Stimulated activated CD4-positive, alpha-beta T cell treated with anti-CD3 and anti-CD28 coated beads, Interleukin-4, amount 100 ng/mL, for 4 hours (primary cell): ENCODE measurements at regions not wholly inside any gene's neighbourhood (a gene's known extent, or its start where the extent isn't known, plus 50 kb on each side); places are given as distances from the start of the nearest gene placed in this dataset.

Source experiments
- DNase-seq, 2 experiments: peaks; one replicate each; pipeline ENCODE4 v3.0.0-alpha.2; 2020

DNA sequence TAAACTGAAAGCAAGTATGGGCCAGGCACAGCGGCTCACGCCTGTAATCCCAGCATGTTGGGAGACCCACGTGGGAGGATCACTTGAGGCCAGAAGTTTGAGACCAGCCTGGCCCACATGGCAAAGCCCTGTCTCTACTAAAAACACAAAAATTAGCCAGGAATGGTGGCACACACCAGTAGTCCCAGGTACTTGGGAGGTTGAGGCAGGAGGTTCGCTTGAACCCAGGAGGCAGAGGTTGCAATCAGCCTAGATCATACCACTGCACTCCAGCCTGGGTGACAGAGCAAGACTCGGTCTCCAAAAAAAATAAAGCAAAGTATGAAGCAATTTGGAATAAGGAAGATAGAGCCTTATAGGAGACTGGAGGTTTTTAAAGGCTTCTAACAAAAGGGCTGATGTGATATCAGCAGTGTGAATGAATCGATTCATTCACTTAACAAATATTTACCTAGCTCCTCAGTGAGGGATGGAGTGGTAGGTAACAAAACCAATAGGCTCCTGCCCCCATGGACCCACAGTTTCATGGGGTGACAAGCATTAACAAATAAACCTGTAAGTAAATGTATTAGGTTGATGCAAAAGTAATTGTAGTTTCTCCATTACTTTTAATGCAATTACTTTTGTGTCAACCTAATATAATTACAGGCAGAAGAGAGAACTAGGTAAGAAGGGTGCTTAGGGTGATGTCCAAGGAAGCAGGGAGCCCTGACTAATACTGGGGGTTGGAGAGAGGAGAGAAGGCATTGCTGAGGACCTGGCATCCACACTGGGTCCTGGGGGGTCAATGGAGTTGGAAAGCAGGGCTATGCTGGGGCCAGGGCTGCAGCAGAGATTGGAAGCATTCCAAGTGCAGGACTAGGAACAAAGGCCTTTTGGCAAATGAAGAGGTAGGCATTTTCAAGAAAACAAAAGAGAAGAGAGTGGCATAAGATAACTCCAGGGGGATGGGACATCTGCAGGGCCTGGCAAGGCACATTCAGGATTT lies 195.4 kb upstream of the ARL4C start:
- DNase-seq: no peak

DNA sequence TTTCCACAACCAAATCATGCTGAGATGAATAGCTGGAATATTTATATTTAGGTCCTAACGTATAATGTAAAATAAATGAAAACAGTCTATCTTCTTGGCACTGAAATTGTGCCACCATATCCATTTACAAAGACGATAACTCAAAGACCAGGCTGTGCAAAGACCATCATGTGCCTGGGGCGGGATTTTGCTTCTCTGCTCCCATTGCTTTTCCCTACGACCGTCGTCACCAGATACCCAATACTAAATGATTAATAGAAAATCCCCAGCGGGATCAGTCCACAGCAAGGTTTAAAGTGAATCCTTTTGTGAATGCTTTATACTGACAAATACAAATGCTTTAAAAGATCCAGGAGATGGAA lies 194.3 kb upstream of the ARL4C start:
- no peak for DNase-seq

DNA sequence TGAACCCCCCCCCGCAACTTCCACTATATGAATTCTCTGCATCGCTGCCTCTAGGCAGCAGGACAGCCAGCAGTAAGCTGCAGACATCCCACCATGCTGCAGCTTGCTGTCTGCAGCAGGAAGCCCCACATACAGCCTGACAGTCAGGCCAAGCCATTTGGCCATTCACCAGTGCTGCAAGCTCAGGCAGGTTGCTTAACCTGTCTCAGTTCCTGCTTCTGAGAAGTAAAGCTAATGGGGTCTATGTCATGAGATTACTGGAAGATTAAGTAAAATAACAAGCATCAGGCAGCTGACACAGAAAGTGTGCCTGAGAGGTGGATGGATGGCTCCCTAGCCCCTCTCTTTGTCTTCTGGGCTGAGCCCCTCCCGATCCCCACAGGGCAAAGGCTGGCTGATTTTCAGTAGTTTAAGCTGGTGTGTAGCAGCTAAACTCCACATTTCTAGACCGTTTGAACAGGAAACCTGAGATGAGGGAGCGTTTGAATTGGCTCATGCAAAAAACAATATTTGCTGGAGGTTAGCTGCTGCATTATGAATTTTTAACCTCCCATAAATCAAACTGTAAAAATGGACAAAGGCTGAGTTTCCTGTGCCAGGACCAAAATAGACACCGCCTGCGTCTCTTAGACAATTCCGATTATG lies 193.8 kb upstream of the ARL4C start:
- DNase-seq: no peak

DNA sequence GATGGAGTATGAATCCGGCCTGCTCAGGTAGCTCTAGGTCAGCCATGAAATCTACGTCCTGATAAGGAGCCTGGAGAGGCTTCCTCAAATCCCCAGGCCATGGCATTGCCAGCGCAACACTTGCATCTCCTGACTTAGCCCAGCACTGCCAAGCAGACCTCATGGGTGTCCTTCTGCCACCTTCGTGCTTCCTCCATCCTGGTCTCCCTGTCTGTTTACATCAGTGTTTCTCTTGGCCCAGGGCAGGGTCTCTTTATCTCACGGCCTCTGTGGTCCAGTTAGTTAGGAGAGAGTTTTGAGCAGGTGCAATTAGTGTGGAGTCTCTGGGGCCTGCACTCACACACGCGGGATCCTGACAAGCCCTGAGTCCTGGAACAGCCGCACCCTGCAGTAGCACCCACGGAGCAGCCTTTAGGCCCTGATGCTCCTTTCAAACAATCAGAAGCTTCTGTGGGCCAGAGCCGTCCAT lies 193.1 kb upstream of the ARL4C start:
- DNase-seq: no peak

DNA sequence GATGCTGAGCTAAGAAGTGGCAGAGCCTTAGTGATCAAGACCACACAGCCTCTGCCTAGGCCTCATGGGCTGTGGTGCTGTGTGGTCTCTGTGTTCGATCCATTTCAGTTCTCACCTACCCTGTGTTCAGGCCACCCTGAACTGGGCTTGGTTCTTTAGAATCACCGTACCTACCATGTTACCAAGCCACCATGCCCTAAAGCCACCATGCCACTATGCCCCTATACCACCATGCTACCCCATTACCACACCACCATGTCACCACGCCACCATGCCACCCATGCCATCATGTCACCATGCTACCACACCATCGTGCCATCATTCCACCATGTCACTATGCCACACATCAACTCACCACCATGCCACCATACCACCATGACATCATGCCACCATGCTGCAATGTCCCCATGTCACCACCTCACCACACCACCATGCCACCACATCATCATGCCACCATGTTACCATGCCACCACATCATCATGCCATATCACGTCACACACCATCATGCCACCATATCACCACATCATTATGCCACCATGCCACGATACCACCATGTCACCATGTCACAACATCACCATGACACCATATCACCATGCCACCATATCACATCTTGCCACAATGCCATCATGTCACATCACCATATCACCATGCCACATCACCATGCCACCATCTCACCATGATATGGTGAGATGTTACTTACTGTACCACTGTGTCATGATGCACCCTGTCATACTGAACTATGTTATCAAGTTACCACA lies 191.0 kb upstream of the ARL4C start:
- no peak for DNase-seq

DNA sequence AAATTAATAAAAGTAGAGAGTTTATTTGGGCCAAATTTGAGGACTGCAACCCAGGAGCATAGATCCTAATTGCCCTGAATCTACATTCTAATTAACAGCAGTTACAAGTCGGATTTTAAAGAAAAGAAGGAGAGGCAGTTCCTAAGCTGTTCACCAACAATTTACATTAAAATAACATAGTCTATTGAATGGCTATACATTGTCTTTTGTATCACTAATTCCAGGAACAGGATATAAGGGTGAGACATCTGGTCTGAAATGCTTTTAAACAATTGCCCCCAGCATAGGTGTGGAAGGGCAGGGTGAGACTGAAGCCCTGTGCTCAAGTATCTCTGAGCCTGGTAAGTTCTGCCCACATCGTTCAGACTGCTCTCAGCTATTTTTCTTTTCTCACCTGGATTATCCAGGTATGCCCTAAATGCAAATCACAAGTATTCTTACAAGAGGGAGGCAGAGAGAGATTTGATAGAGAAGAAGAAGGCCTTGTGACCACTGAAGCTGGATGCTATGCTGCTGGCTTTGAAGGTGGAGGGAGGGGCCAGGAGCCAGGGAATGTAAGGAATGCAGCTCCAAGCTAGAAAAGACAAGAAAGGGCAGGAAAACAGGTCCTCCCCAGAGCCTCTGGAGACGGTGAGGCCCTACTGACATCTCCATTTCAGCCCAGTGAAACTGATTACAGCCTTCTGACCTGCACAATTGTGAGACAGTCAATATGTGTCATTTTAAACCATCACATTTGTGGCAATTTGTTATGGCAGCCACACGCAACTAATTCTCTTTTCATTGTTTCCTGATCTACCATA lies 189.4 kb upstream of the ARL4C start:
- no peak for DNase-seq

DNA sequence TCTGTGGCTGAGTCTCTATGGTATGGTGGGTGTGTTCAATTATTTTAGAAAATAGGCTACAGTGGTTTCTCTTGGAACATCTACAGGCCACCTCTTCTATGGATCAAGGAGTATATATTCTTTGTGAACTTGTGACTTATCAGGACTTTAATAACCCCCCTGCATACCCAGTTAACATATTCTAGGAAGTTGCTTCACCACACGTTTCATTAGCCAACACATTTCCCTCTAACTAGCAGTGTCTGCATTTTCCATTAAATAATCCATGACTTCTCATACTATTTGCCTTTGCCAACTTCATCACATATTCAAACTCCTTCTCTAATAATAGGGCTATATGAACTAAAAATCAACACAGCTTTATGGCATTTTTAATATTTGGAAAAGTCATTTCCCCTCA lies 187.6 kb upstream of the ARL4C start:
- DNase-seq: no peak

DNA sequence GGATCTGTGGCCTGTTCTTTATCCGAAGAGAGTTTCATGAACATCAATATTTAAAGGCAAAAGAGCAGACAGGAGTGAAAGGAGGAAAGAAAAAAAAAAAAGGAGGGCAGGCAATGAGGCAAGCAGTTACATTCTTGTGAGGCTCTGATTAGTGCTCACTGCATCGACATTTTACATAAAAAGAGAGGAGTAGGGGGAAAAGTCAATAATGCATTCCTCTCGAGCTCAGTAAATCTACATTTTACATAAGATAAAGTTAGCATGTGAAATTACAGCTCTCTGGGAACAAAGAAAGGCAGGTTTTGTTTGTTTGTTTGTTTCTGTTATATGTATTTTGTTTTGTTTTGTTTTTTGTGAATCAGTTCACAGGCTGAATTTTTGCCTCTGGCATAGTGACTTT lies 187.1 kb upstream of the ARL4C start:
- no peak for DNase-seq

DNA sequence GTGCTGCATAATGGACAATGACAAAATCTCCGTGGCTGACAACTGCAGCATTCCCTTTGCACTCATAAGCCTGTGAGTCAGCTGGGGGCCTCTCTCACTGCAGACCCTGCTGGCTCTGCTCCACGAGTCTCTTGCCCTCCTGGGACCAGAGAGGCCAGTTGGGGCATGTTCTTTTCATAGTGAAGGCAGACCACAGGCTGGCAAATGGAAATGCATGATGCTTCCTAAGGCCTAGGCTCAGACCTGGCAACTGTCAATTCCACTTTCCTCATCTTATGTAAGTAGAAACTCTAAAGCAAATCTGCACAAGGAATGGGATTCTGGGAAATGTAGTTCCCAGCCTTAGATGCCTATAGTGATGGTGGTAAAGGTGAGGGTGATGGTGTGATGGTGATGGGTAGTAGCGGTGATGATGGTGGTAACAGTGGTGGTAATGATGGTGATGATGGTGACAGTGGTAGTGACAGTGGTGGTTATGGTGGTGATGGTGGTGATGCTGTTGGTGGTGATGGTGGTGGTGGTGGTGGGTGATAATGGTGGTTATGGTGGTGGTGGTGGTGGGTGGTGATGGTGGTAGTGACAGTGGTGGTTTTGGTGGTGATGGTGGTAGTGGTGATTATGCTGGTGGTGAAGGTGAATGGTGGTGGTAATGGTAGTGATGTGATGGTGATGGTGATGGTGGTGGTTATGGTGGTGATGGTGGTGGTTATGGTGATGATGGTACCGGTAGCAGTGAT lies 185.8 kb upstream of the ARL4C start:
- no peak for DNase-seq

DNA sequence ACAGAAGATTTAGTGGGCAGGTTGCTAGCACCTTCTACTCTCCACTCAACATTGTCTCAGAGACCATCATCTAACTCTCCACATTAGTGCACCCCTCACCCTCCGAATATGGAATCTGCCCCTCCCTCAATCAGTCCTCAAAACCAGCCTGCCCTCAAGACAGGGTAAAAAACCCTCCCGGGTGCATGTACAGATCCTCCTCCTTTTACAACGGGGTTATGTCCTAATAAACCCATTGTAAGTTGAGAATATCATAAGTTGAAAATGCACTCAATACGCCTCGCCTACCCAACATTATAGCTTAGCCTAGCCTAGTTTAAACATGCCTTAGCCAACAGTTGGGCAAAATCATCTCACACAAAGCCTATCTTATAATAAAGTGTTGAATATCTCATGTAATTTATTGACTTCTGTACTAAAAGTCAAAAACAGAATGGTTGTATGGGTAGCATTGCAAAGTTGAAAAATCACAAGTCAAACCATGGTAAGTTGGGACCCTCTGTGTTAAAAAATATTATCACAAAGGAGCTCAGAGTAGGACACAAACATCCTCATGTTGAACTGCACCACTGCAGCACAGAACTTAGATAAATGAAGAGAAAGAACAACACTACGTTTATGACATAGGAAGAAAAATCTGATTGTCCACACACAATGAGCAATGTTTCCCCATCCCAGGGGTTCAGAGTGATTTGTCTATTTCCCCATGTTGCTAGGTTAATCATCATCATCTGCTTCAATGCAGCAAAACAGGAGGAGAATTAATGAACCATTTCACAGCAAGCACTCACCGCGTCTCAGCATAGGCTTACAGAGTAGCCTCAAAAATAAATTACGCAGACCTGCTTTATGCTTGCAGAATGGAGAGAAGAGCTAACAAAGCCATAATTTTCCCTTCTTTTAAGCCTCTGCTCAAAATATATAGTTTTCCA lies 184.1 kb upstream of the ARL4C start:
- DNase-seq: no peak

DNA sequence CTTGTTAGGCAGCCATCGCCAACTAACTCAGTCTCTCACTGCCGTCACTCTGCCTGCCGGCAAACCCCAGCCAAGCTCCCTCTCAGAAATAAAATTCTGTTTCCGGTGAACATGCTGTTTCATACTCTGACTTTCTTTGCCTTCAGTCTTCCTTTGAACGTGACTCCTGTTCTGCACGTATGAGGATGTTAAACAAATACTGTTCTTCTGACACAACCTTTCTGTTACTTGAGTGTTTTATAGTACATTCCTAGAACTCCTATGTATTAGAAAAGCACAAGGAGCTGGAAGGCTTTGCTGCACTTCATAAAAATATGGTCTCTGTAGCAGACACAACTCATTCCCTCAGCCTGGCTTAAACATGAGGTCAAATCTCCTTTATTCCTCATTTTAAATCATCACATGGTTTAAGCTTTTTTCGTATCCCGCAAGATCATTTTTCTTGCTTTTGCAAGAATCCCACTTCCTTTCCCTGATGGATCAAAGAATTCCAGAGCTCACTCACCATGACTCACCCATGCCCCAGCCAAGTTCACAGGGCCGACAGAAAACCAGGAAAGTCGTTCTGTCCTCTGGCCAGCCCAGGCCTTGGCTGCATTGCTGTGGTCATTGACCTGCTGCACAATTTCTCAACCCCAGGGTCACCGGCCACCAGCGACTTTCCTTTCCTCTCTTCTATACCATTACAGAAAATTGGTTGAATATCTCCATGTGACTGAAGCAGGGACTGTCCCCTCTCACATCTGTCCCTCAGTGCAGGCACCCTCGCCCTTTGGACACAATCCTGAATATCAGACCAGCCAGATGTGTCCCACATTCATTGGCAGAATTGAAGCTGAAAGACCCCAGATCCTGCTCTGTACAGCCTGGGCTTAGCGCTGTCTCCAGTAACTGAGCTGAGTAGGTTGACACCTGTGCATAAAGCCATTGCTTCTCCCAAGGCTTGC lies 183.1 kb upstream of the ARL4C start:
- DNase-seq: no peak

DNA sequence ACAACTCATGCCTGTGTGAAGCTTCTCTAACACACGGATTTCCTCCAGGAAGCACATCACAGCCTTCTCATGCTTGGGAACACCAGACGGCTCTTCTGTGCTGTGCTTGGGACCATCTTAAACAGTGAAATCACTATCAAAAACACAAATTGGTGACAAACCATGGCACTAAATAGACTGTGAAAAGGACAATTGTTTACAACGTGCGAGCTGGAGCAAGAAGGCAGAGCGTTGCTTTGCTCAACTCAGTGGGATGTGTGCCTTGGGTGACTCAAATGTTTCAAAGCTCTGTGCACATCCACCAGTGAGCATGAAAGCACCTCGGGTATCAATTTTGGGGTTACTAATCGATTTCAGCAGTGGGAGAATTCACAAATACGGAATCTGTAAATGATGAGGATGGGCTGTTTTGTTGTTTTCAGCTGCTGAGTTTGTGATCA lies 182.4 kb upstream of the ARL4C start:
- DNase-seq: no peak

DNA sequence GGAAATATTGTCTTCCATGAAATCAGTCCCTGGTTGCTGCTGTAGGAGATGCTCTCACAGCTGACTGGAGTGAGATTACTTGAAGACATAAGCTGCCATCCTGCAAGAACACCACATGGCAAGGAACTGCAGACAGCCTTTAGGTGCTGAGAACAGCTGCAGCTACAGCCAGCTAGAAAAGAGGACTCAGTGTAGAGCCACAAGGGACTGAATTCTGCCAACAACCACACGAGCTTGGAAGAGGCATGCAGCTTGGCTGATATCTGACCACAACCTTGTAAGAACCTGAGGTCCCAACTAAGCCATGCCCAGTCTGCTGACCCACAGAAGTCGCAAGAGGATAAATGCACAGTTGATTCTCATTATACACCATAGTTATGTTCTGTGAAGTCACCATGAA lies 181.8 kb upstream of the ARL4C start:
- no peak for DNase-seq

DNA sequence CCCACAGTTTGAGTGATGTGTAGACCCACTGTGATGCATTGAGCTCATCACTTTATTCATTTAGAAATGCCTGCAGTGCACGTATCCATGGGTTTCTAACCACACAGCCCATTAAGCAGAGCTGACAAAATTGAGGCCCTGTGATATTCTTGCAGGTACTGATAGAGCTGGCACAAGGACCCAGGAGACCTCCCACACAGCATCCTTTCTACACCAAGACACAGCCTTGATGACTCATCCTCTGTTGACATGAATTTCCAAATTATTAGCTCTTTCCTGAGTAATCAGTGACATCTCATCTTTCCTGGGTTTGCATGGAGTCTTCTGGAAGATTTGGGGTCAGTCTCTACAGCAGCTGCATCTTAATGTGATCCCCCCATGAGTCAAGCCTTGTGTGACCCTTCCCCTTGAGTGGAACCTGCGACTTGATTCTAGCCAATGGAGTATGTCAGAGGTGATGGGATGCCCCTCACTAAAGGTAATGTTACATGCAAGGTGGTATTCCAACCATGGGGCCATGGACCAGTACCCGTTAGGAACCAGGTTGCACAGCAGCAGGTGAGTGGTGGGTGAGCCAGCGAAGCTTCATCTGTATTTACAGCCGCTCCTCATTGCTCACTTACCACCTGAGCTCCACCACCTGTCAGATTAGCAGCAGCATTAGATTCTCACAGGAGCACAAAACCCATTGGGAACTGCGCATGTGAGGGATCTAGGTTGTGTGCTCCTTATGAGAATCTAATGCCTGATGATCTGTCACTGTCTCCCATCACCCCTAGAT lies 181.1 kb upstream of the ARL4C start:
- DNase-seq: no peak

DNA sequence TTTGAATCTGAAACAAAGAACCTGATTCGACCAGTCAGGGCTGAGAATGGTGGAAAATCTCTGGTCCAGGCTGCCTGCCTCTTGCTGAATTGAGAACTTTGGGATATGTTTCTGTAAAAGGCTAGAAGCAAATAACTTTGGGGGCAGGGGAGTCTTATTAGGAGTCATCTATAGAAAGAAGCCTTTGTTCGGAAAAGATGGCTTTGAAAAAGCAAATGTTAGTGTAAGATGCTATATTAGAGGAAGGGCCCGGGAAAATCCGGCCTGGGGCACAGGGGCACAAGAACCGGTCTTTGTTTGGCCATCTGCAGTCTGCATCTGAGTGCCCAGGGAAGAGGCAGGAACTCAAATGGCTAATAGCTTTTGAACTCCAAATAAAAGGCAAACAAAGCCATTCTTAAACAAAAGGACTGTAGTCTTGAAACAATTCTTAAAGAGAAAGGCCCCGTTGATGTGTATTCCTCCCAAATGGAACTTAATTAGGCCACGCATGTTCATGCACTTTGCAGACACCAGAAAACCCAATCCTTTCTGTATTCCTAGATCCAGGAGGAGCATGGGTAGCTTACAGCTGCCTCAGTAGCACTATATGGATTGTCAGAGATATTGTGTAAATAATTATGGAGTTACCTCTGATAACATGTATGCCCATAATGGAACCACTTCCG lies 180.0 kb upstream of the ARL4C start:
- DNase-seq: no peak

DNA sequence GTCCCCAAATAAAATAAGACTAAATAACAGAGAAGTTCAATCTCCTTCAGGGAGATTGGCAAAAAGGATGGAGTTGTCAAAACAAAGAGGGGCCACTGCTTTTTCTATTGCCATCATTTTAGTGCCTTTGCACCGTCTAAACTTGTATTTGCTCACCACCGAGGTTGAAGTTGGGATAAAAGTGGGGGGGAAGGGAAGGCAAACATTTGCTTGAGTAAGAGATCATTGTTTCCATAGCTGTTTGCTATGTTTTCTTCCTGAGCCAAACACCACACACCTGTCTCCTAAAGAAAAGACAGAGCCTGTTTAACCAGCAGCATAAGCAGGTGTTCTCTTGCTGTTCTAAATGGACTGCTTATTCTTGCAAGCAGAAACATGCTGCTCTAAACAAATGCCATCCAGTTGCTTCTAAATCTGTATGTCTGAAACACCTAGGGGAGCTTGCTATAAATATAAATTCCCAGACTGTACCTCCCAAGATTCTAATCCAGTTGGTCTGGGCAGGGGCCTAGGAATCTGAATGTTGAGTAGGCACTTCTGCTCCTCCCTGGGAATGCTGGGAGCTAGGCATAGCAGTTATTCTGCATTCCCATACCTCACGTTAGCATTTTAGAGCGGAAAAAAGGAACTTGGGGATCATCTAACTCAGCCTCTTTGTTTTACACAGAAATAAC lies 179.4 kb upstream of the ARL4C start:
- DNase-seq: no peak

DNA sequence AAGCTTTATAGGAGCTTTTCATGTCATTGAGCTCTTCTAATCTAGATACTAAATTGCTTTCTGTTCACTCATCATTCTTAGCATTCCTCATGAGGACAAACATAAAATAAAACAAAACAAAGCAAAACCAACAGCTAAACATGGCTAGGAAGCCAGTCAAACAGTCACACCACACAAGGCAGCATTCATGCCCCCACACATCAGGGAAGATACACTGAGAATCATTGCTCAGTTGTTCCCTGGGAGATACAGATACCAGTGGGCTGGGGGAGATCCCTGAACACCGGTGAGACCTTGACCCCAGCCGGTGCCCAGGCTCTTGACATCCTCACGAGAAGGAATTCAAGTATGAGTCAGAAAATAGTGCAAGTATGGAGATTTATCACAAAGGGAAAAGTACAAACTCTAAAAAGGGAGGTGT lies 177.9 kb upstream of the ARL4C start:
- no peak for DNase-seq
